ENCODE measurements at regions not wholly inside any gene's neighbourhood (a gene's known extent, or its start where the extent isn't known, plus 50 kb on each side); places are given as distances from the start of the nearest gene placed in this dataset.

GRCh38 chr12:31867292-31867691 lies 91.9 kb upstream of the RESF1 start:
- DNase-seq (ENCODE audit: low read depth) = no peak

- no peak for DNase-seq (ENCODE audit: low read depth)
These were observed 92.7 kb upstream of the RESF1 start for GRCh38 chr12:31866523-31866922.

- DNase-seq (ENCODE audit: low read depth) = no peak
These were observed 94.2 kb upstream of the RESF1 start for GRCh38 chr12:31865023-31865422.

- DNase-seq (ENCODE audit: low read depth) = peak; percentile 11
These were observed 97.9 kb upstream of the RESF1 start for GRCh38 chr12:31861360-31861759.

- no peak for DNase-seq (ENCODE audit: low read depth)
These were observed 98.8 kb upstream of the RESF1 start for GRCh38 chr12:31860401-31860800.

GRCh38 chr12:31859232-31859977 lies 99.8 kb upstream of the RESF1 start:
- no peak for DNase-seq (ENCODE audit: low read depth)

- DNase-seq (ENCODE audit: low read depth) = no peak
These were observed 103.8 kb upstream of the RESF1 start for GRCh38 chr12:31855427-31855826.

GRCh38 chr12:31853977-31854376 lies 105.2 kb upstream of the RESF1 start:
- no peak for DNase-seq (ENCODE audit: low read depth)

GRCh38 chr12:31853520-31853919 lies 105.7 kb upstream of the RESF1 start:
- peak; percentile 16 for DNase-seq (ENCODE audit: low read depth)

GRCh38 chr12:31850268-31850667 lies 108.9 kb upstream of the RESF1 start:
- DNase-seq (ENCODE audit: low read depth) = no peak

- DNase-seq (ENCODE audit: low read depth) = peak; percentile 36
These were observed 110.0 kb upstream of the RESF1 start for GRCh38 chr12:31849090-31849687.

GRCh38 chr12:31846405-31846804 lies 112.8 kb upstream of the RESF1 start:
- no peak for DNase-seq (ENCODE audit: low read depth)

GRCh38 chr12:31845613-31846322 lies 113.4 kb upstream of the RESF1 start:
- DNase-seq (ENCODE audit: low read depth) = peak; percentile 9

- no peak for DNase-seq (ENCODE audit: low read depth)
These were observed 114.7 kb upstream of the AMN1 start for GRCh38 chr12:31843398-31844095.

GRCh38 chr12:31837913-31838312 lies 109.1 kb upstream of the AMN1 start:
- DNase-seq (ENCODE audit: low read depth) = no peak

GRCh38 chr12:31835276-31835882 lies 106.6 kb upstream of the AMN1 start:
- peak; percentile 11 for DNase-seq (ENCODE audit: low read depth)

- DNase-seq (ENCODE audit: low read depth) = no peak
These were observed 105.3 kb upstream of the AMN1 start for GRCh38 chr12:31834150-31834549.

GRCh38 chr12:31832740-31833729 lies 104.2 kb upstream of the AMN1 start:
- DNase-seq (ENCODE audit: low read depth) = peak; percentile 10

GRCh38 chr12:31828071-31828470 lies 99.2 kb upstream of the AMN1 start:
- no peak for DNase-seq (ENCODE audit: low read depth)

GRCh38 chr12:31822761-31823160 lies 93.9 kb upstream of the AMN1 start:
- DNase-seq (ENCODE audit: low read depth) = no peak

GRCh38 chr12:31821484-31821883 lies 92.7 kb upstream of the AMN1 start:
- DNase-seq (ENCODE audit: low read depth) = no peak
